ENCODE measurements at regions not wholly inside any gene's neighbourhood (a gene's known extent, or its start where the extent isn't known, plus 50 kb on each side); places are given as distances from the start of the nearest gene placed in this dataset.

GRCh38 chr5:166708291-166708690 lies 1583.2 kb upstream of the WWC1 start:
- no peaks in the 10 kb centered on the region for H3K27me3 ChIP-seq
- no peaks in the 10 kb centered on the region for H3K9me3 ChIP-seq (replicated peaks in 1 of 3)
- H3K27ac ChIP-seq = no peak overlapping the region
- H3K4me1 ChIP-seq (replicated peaks in 1 of 2) = no peaks in the 10 kb centered on the region
- no peak for DNase-seq
- no peak for TF ChIP-seq CTCF (IDR thresholded peaks at IDR 0.05)
- TF ChIP-seq POLR2A (IDR thresholded peaks at IDR 0.05) = no peak
- intact Hi-C loops (cut with DNase I) = no loop called here
- H3K36me3 ChIP-seq (replicated peaks in 1 of 2) = no peaks in the 10 kb centered on the region
- H3K4me3 ChIP-seq = no peak overlapping the region
- 64 to 71% (median 69%) methylated on average over 3 of the region's 3 CpGs for WGBS, 4 donors

GRCh38 chr5:166709691-166710090 lies 1581.8 kb upstream of the WWC1 start:
- Histone ChIP-seq H3K9me3 (replicated peaks in 1 of 3) (no peaks in the 10 kb centered on the region), H3K27ac (no peak overlapping the region), H3K27me3 (no peaks in the 10 kb centered on the region), H3K4me1 (replicated peaks in 1 of 2) (no peaks in the 10 kb centered on the region), H3K36me3 (replicated peaks in 1 of 2) (no peaks in the 10 kb centered on the region), H3K4me3 (no peak overlapping the region)
- intact Hi-C loops (cut with DNase I) = no loop called here
- 74 to 89% (median 81%) methylated on average over 1 of the region's 1 CpG for WGBS, 4 donors
- DNase-seq = no peak
- TF ChIP-seq POLR2A (IDR thresholded peaks at IDR 0.05) (no peak), CTCF (IDR thresholded peaks at IDR 0.05) (no peak)

GRCh38 chr5:166710271-166710670 lies 1581.2 kb upstream of the WWC1 start:
- intact Hi-C loops (cut with DNase I) = no loop called here

GRCh38 chr5:166712447-166713185 lies 1578.8 kb upstream of the WWC1 start:
- intact Hi-C loops (cut with DNase I) = no loop called here
- Histone ChIP-seq H3K4me1 (replicated peaks in 1 of 2) (no peaks in the 10 kb centered on the region), H3K27me3 (no peaks in the 10 kb centered on the region), H3K9me3 (replicated peaks in 1 of 3) (no peaks in the 10 kb centered on the region), H3K27ac (no peak overlapping the region), H3K4me3 (no peak overlapping the region), H3K36me3 (replicated peaks in 1 of 2) (no peaks in the 10 kb centered on the region)
- 50 to 86% (median 69%) methylated on average over 1 of the region's 1 CpG for WGBS, 4 donors
- TF ChIP-seq CTCF (IDR thresholded peaks at IDR 0.05) = no peak
- no peak for TF ChIP-seq POLR2A (IDR thresholded peaks at IDR 0.05)
- DNase-seq = no peak

More at GRCh38 chr5:166710271-166710670, 1581.2 kb upstream of the WWC1 start:
- DNase-seq = no peak
- Histone ChIP-seq H3K27ac (no peak overlapping the region), H3K27me3 (no peaks in the 10 kb centered on the region), H3K4me3 (no peak overlapping the region), H3K9me3 (replicated peaks in 1 of 3) (no peaks in the 10 kb centered on the region), H3K36me3 (replicated peaks in 1 of 2) (no peaks in the 10 kb centered on the region), H3K4me1 (replicated peaks in 1 of 2) (no peaks in the 10 kb centered on the region)
- 38 to 44% (median 42%) methylated on average over 2 of the region's 2 CpGs for WGBS, 4 donors
- TF ChIP-seq CTCF (IDR thresholded peaks at IDR 0.05) (no peak), POLR2A (IDR thresholded peaks at IDR 0.05) (no peak)
